IPS DF 19.7 (cell line): ENCODE measurements at regions not wholly inside any gene's neighbourhood (a gene's known extent, or its start where the extent isn't known, plus 50 kb on each side); places are given as distances from the start of the nearest gene placed in this dataset.
"Not testable (repeated sequence)": the region's sequence is repeated elsewhere in the genome, so short reads cannot be mapped to it uniquely, and the experiment has no call there.

ENCODE experiments used
- DNase-seq: peaks from one replicate; pipeline ENCODE4 v3.0.0-alpha.2; 2013; ENCODE audit warnings: low read depth, low spot score

GRCh38 chr6:11486959-11487358 lies 50.6 kb upstream of the TMEM170B start:
- no peak for DNase-seq

- DNase-seq: no peak
These were observed 51.1 kb upstream of the TMEM170B start for GRCh38 chr6:11486486-11486885.

- no peak for DNase-seq
These were observed 51.5 kb upstream of the TMEM170B start for GRCh38 chr6:11486051-11486450.

GRCh38 chr6:11485271-11485670 lies 52.3 kb upstream of the TMEM170B start:
- DNase-seq: no peak

GRCh38 chr6:11484441-11484840 lies 53.1 kb upstream of the TMEM170B start:
- DNase-seq: no peak

- DNase-seq: no peak
These were observed 54.9 kb upstream of the TMEM170B start for GRCh38 chr6:11482616-11483015.

- DNase-seq: no peak
These were observed 57.0 kb upstream of the TMEM170B start for GRCh38 chr6:11480541-11480940.

- DNase-seq: no peak
These were observed 58.3 kb upstream of the TMEM170B start for GRCh38 chr6:11479296-11479695.

GRCh38 chr6:11478586-11478985 lies 59.0 kb upstream of the TMEM170B start:
- DNase-seq: no peak

- no peak for DNase-seq
These were observed 62.5 kb upstream of the TMEM170B start for GRCh38 chr6:11475016-11475415.

GRCh38 chr6:11473008-11473740 lies 64.4 kb upstream of the TMEM170B start:
- no peak for DNase-seq

- DNase-seq: no peak
These were observed 66.3 kb upstream of the TMEM170B start for GRCh38 chr6:11471261-11471660.

GRCh38 chr6:11469684-11470083 lies 67.9 kb upstream of the TMEM170B start:
- DNase-seq: no peak

- not testable (repeated sequence) for DNase-seq
These were observed 69.3 kb upstream of the TMEM170B start for GRCh38 chr6:11468271-11468670.

GRCh38 chr6:11467364-11467763 lies 70.2 kb upstream of the TMEM170B start:
- no peak for DNase-seq

GRCh38 chr6:11463398-11463780 lies 74.2 kb upstream of the TMEM170B start:
- DNase-seq: no peak

GRCh38 chr6:11462742-11463397 lies 74.7 kb upstream of the TMEM170B start:
- no peak for DNase-seq

GRCh38 chr6:11460837-11461661 lies 76.5 kb upstream of the TMEM170B start:
- DNase-seq: no peak

GRCh38 chr6:11460001-11460668 lies 77.4 kb upstream of the TMEM170B start:
- DNase-seq: no peak

- no peak for DNase-seq
These were observed 78.4 kb upstream of the TMEM170B start for GRCh38 chr6:11459079-11459610.

GRCh38 chr6:11458509-11458908 lies 79.0 kb upstream of the TMEM170B start:
- no peak for DNase-seq

GRCh38 chr6:11457422-11457821 lies 80.1 kb upstream of the TMEM170B start:
- DNase-seq: not testable (repeated sequence)
